ENCODE measurements at regions not wholly inside any gene's neighbourhood (a gene's known extent, or its start where the extent isn't known, plus 50 kb on each side); places are given as distances from the start of the nearest gene placed in this dataset.

DNA sequence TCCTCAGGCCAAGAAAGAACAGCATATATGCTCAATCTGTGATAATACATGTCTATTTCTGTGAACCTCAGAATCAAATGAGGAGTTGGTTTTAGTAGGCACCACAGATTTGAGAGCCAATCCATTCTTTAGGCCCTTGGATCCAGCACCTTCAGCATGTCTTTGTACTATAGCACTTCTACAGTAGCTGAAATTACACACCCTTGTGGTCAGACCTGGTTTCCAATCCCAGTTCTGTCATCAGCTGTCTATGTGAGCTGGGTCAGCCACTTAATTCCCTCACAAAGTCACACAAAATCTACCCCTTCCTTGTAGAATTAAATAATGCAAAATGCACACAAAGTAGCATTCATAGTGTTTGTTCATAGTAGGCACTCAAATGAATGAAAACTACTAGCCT lies 381.3 kb upstream of the LARGE1 start:
- intact Hi-C loops (cut with micrococcal nuclease) (no loop called here), dilution Hi-C loops (cut with MboI; ENCODE audit: extremely low pct_ligation_motif_present, low sequenced_read_pairs) (no loop called here)
- CTCF ChIA-PET, result no interaction called here
- FAIRE-seq (no peak), DNase-seq (ENCODE audit: low read depth, low spot score) (no peak)
- no peaks in the 10 kb centered on the region for H4K20me1 ChIP-seq (replicated peaks; ENCODE audit: control insufficient read depth, extremely low read depth, insufficient read depth, low read length)
- H3K4me1 ChIP-seq (ENCODE audit: control insufficient read depth, extremely low read depth, insufficient read depth, low read length), result no peaks in the 10 kb centered on the region
- H3K4me2 ChIP-seq (ENCODE audit: insufficient read depth, low read length), result no peak overlapping the region
- H3K4me3 ChIP-seq (replicated peaks in 1 of 3; ENCODE audit: insufficient read depth in 1 of 3, low read depth in 1 of 3, low read length in 3 of 3), result no peak overlapping the region
- TF ChIP-seq POLR2A (IDR thresholded peaks at IDR 0.05; ENCODE audit: low read depth, low read length) (no peak), JUN (IDR thresholded peaks at IDR 0.05; ENCODE audit: borderline replicate concordance, insufficient read depth, insufficient read length, low read depth) (no peak), GATA2 (IDR thresholded peaks at IDR 0.05; ENCODE audit: insufficient read depth, insufficient read length, low read depth, low read length) (no peak)
- TF ChIP-seq, protein P1, sequence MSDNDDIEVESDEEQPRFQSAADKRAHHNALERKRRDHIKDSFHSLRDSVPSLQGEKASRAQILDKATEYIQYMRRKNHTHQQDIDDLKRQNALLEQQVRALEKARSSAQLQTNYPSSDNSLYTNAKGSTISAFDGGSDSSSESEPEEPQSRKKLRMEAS (IDR thresholded peaks at IDR 0.05; ENCODE audit: insufficient read depth, insufficient read length), result no peak
- TF ChIP-seq, protein P2, sequence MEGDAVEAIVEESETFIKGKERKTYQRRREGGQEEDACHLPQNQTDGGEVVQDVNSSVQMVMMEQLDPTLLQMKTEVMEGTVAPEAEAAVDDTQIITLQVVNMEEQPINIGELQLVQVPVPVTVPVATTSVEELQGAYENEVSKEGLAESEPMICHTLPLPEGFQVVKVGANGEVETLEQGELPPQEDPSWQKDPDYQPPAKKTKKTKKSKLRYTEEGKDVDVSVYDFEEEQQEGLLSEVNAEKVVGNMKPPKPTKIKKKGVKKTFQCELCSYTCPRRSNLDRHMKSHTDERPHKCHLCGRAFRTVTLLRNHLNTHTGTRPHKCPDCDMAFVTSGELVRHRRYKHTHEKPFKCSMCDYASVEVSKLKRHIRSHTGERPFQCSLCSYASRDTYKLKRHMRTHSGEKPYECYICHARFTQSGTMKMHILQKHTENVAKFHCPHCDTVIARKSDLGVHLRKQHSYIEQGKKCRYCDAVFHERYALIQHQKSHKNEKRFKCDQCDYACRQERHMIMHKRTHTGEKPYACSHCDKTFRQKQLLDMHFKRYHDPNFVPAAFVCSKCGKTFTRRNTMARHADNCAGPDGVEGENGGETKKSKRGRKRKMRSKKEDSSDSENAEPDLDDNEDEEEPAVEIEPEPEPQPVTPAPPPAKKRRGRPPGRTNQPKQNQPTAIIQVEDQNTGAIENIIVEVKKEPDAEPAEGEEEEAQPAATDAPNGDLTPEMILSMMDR (IDR thresholded peaks at IDR 0.05; ENCODE audit: extremely low read depth in 1 of 2, insufficient read depth in 1 of 2, low read depth in 1 of 2, low read length in 2 of 2), result no peak
- H3K27me3 ChIP-seq (ENCODE audit: control insufficient read depth in 2 of 2, insufficient read depth in 2 of 2, low read length in 2 of 2), result no peaks in the 10 kb centered on the region
- BruUV-seq (replicated peaks), result no TSS peak
- H3K79me2 ChIP-seq (ENCODE audit: control insufficient read depth, insufficient read depth, low read length), result no peaks in the 10 kb centered on the region
- POLR2A ChIA-PET, result no interaction called here
- H2AFZ ChIP-seq (ENCODE audit: low read depth, low read length), result no peak overlapping the region
- H3K27ac ChIP-seq (ENCODE audit: insufficient read depth, low read depth, low read length), result no peak overlapping the region
- peaks cover 5% of the 10 kb centered on the region for H3K9me3 ChIP-seq (replicated peaks; ENCODE audit: control insufficient read depth, insufficient read depth, low read length)
- no peaks in the 10 kb centered on the region for H3K9me1 ChIP-seq (replicated peaks; ENCODE audit: control insufficient read depth, extremely low read depth, insufficient read depth, low read length)
- H3K9ac ChIP-seq (replicated peaks; ENCODE audit: extremely low read depth, insufficient read depth, low read length), result no peak overlapping the region
- H3K36me3 ChIP-seq (ENCODE audit: control insufficient read depth in 2 of 2, extremely low read depth in 1 of 2, insufficient read depth in 2 of 2, low read length in 2 of 2), result no peaks in the 10 kb centered on the region

DNA sequence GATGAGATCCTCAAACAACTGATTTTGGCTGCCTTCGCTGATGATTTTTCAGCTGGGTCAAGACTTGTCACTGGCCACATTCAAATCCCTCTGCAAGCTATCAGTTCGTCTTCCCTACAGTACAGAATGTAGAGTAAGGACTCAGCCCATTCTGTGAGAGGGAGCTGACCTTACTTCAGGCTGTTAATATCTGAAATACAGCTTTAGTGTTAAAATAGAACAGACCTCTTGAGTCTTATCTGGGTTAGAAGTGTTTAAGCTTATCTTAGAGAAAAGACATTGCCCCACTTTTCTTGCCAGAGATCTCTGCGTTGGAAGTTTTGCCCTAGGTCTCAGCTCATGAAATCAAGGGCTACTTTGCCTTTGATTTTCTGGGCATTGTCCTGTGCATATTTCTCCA lies 383.4 kb upstream of the LARGE1 start:
- H4K20me1 ChIP-seq (replicated peaks; ENCODE audit: control insufficient read depth, extremely low read depth, insufficient read depth, low read length), result no peaks in the 10 kb centered on the region
- no peak overlapping the region for H3K27ac ChIP-seq (ENCODE audit: insufficient read depth, low read depth, low read length)
- no peaks in the 10 kb centered on the region for H3K79me2 ChIP-seq (ENCODE audit: control insufficient read depth, insufficient read depth, low read length)
- intact Hi-C loops (cut with micrococcal nuclease), result no loop called here
- dilution Hi-C loops (cut with MboI; ENCODE audit: extremely low pct_ligation_motif_present, low sequenced_read_pairs), result no loop called here
- no peak overlapping the region for H2AFZ ChIP-seq (ENCODE audit: low read depth, low read length)
- no peak overlapping the region for H3K9ac ChIP-seq (replicated peaks; ENCODE audit: extremely low read depth, insufficient read depth, low read length)
- no peaks in the 10 kb centered on the region for H3K36me3 ChIP-seq (ENCODE audit: control insufficient read depth in 2 of 2, extremely low read depth in 1 of 2, insufficient read depth in 2 of 2, low read length in 2 of 2)
- no peak for TF ChIP-seq EZH2 (IDR thresholded peaks at IDR 0.05; ENCODE audit: borderline replicate concordance, low read depth, low read length, severe bottlenecking)
- TF ChIP-seq GATA2 (IDR thresholded peaks at IDR 0.05; ENCODE audit: insufficient read depth, insufficient read length, low read depth, low read length), result no peak
- no peak for TF ChIP-seq MYC (IDR thresholded peaks at IDR 0.05; ENCODE audit: low read depth, low read length)
- no peak for TF ChIP-seq JUN (IDR thresholded peaks at IDR 0.05; ENCODE audit: borderline replicate concordance, insufficient read depth, insufficient read length, low read depth)
- TF ChIP-seq, protein P1 (IDR thresholded peaks at IDR 0.05; ENCODE audit: insufficient read depth, insufficient read length), result no peak
- TF ChIP-seq POLR2A (IDR thresholded peaks at IDR 0.05; ENCODE audit: low read depth, low read length), result no peak
- no TSS peak for BruUV-seq (replicated peaks)
- no peak for DNase-seq (ENCODE audit: low read depth, low spot score)
- POLR2A ChIA-PET, result interaction anchor here (0.6 kb wide), 1 partner anchor 673 kb away, joined by 3 read pairs; no protein-coding TSS in a partner anchor
- H3K9me3 ChIP-seq (replicated peaks; ENCODE audit: control insufficient read depth, insufficient read depth, low read length), result peaks cover 4% of the 10 kb centered on the region
- FAIRE-seq, result no peak
- no peaks in the 10 kb centered on the region for H3K4me1 ChIP-seq (ENCODE audit: control insufficient read depth, extremely low read depth, insufficient read depth, low read length)
- no peak overlapping the region for H3K4me2 ChIP-seq (ENCODE audit: insufficient read depth, low read length)
- CTCF ChIA-PET, result no interaction called here
- no peak overlapping the region for H3K4me3 ChIP-seq (replicated peaks in 1 of 3; ENCODE audit: insufficient read depth in 1 of 3, low read depth in 1 of 3, low read length in 3 of 3)
- no peaks in the 10 kb centered on the region for H3K27me3 ChIP-seq (ENCODE audit: control insufficient read depth in 2 of 2, insufficient read depth in 2 of 2, low read length in 2 of 2)
- no peaks in the 10 kb centered on the region for H3K9me1 ChIP-seq (replicated peaks; ENCODE audit: control insufficient read depth, extremely low read depth, insufficient read depth, low read length)

All from endothelial cell of umbilical vein (primary cell).